GM12878 (cell line): ENCODE measurements at regions not wholly inside any gene's neighbourhood (a gene's known extent, or its start where the extent isn't known, plus 50 kb on each side); places are given as distances from the start of the nearest gene placed in this dataset.

Experiments
- ATAC-seq: fragments of 200-7000 bp; cut with Tn5 transposase; 3 replicates; pipeline ENCODE4 v1.9.1; 2020; ENCODE audit warnings: mild to moderate bottlenecking, moderate library complexity
- BruUV-seq: library from RNA; stranded (reverse); fragments of 400-500 nt; replicated peaks from 2 replicates; lab custom pipeline; 2021; lab: Mats Ljungman, UMichigan
- CTCF ChIA-PET: fragments of 300-600 bp; sonication (Branson Sonifier 250); formaldehyde crosslinking; extraction: SDS; loops from one replicate; lab custom pipeline; 2021; ENCODE audit warnings: inconsistent platforms; lab: Yijun Ruan, JAX
- POLR2A ChIA-PET: fragments of 350-600 bp; formaldehyde crosslinking; extraction: SDS; loops from one replicate; lab custom pipeline; 2021; ENCODE audit warnings: inconsistent platforms; lab: Charles Lee
- RAD21 ChIA-PET: fragments of 300-600 bp; sonication (Branson Sonifier 250); formaldehyde crosslinking; loops from one replicate; lab custom pipeline; 2023; ENCODE audit warnings: antibody characterized with exemption; ENCODE audit not compliant: unreplicated experiment; lab: Charles Lee
- SMC1A ChIA-PET: fragments of 300-600 bp; sonication (Branson Sonifier 250); formaldehyde crosslinking; loops from one replicate; lab custom pipeline; 2023; ENCODE audit not compliant: unreplicated experiment, uncharacterized antibody; lab: Charles Lee
- DNase-seq: peaks from one replicate; pipeline ENCODE4 v3.0.0-alpha.2; 2011; ENCODE audit warnings: low read depth, low spot score
- FAIRE-seq: peaks from 3 replicates; lab custom pipeline; 2011; peaks lifted over from hg19 to GRCh38; lab: Jason Lieb, UNC
- H2AFZ ChIP-seq: 2 replicates; pipeline ENCODE4 v1.6.0; 2011; ENCODE audit warnings: low read depth, low read length, control low read depth; ENCODE audit not compliant: control insufficient read depth
- H3K27ac ChIP-seq: 2 replicates; pipeline ENCODE4 v1.5.1; 2011; ENCODE audit warnings: control low read depth; ENCODE audit not compliant: control insufficient read depth, insufficient read depth
- H3K27me3 ChIP-seq, 2 experiments: replicated peaks in 1 of 2; 2 replicates each; pipeline versions ENCODE4 v1.6.0 to v1.6.1; 2011; ENCODE audit warnings: low read length in 1 of 2; ENCODE audit not compliant: control insufficient read depth in 2 of 2, insufficient read depth in 2 of 2
- H3K36me3 ChIP-seq, 2 experiments: 2 replicates each; pipeline ENCODE4 v1.5.1; 2011; ENCODE audit warnings: low read length in 1 of 2; ENCODE audit not compliant: control insufficient read depth in 2 of 2, insufficient read depth in 2 of 2
- H3K4me1 ChIP-seq: 2 replicates; pipeline ENCODE4 v1.6.1; 2011; ENCODE audit warnings: mild to moderate bottlenecking, low read length, moderate library complexity, mixed read lengths; ENCODE audit not compliant: control insufficient read depth, insufficient read depth
- H3K4me2 ChIP-seq: 2 replicates; pipeline ENCODE4 v1.6.0; 2011; ENCODE audit warnings: control low read depth; ENCODE audit not compliant: control insufficient read depth, insufficient read depth
- H3K4me3 ChIP-seq: fragments of 200-600 bp; sonication (generic); 2 replicates; pipeline ENCODE4 v1.5.1; 2016
- H3K79me2 ChIP-seq: 2 replicates; pipeline ENCODE4 v1.6.0; 2011; ENCODE audit warnings: low read length; ENCODE audit not compliant: control insufficient read depth, insufficient read depth
- H3K9ac ChIP-seq: 2 replicates; pipeline ENCODE4 v1.8.0; 2011; ENCODE audit warnings: low read length, control low read depth, mixed read lengths; ENCODE audit not compliant: control insufficient read depth, insufficient read depth
- H3K9me3 ChIP-seq: replicated peaks from 3 replicates; pipeline ENCODE4 v1.5.1; 2011; ENCODE audit warnings: mild to moderate bottlenecking, low read length; ENCODE audit not compliant: control insufficient read depth, insufficient read depth
- H4K20me1 ChIP-seq: 2 replicates; pipeline ENCODE4 v1.6.0; 2011; ENCODE audit not compliant: control insufficient read depth, insufficient read depth
- ATF2 ChIP-seq: IDR thresholded peaks from 2 replicates; pipeline ENCODE4 v1.6.1; 2012; ENCODE audit warnings: low read length, inconsistent platforms
- CBX5 ChIP-seq: sonication (generic); IDR thresholded peaks from 2 replicates; pipeline ENCODE4 v1.6.1; 2016; ENCODE audit warnings: low read depth, moderate library complexity, mild to moderate bottlenecking, inconsistent platforms
- CEBPB ChIP-seq, 2 experiments: fragments of 150-350 bp in 1 of 2; IDR thresholded peaks; 2 replicates each; pipeline ENCODE4 v1.6.1; 2012 to 2014; ENCODE audit warnings: low read depth in 2 of 2, low read length in 2 of 2, borderline replicate concordance in 1 of 2, inconsistent platforms in 1 of 2
- CHD4 ChIP-seq: fragments of 200-600 bp; sonication (generic); IDR thresholded peaks from 2 replicates; pipeline ENCODE4 v1.6.1; 2016; ENCODE audit warnings: mild to moderate bottlenecking
- CREM ChIP-seq: IDR thresholded peaks from 2 replicates; pipeline ENCODE4 v1.6.1; 2014; ENCODE audit warnings: antibody characterized with exemption, low read depth
- HDGF ChIP-seq: fragments of 450-650 bp; IDR thresholded peaks from 2 replicates; pipeline ENCODE4 v1.6.1; 2016; ENCODE audit warnings: antibody characterized with exemption
- KDM1A ChIP-seq: fragments of 200-600 bp; sonication (generic); IDR thresholded peaks from 2 replicates; pipeline ENCODE4 v1.6.1; 2016; ENCODE audit warnings: borderline replicate concordance
- KLF5 ChIP-seq: fragments of 450-650 bp; IDR thresholded peaks from 2 replicates; pipeline ENCODE4 v1.6.1; 2014; ENCODE audit warnings: mild to moderate bottlenecking; ENCODE audit not compliant: partially characterized antibody
- LARP7 ChIP-seq: fragments of 450-650 bp; IDR thresholded peaks from 2 replicates; pipeline ENCODE4 v1.6.1; 2017; ENCODE audit warnings: mild to moderate bottlenecking
- NFYA ChIP-seq: IDR thresholded peaks from 2 replicates; pipeline ENCODE4 v1.6.1; 2011; ENCODE audit warnings: low read depth, mild to moderate bottlenecking, low read length, improper control_type of control experiment, borderline replicate concordance
- NR2C1 ChIP-seq: fragments of 450-650 bp; IDR thresholded peaks from 2 replicates; pipeline ENCODE4 v1.6.1; 2017; ENCODE audit warnings: antibody characterized with exemption, mild to moderate bottlenecking, moderate library complexity
- NR2F1 ChIP-seq: fragments of 450-650 bp; conservative IDR thresholded peaks from 2 replicates; pipeline ENCODE4 v1.6.1; 2017; ENCODE audit warnings: mild to moderate bottlenecking
- PBX3 ChIP-seq: IDR thresholded peaks from 2 replicates; pipeline ENCODE4 v1.6.1; 2011; ENCODE audit warnings: mild to moderate bottlenecking, low read depth, low read length, moderate library complexity; ENCODE audit not compliant: insufficient replicate concordance
- PML ChIP-seq: IDR thresholded peaks from 2 replicates; pipeline ENCODE4 v1.6.1; 2012; ENCODE audit warnings: low read length, inconsistent platforms
- POLR2A ChIP-seq: IDR thresholded peaks from 2 replicates; pipeline ENCODE4 v1.6.1; 2011; ENCODE audit warnings: low read depth, mild to moderate bottlenecking, low read length
- RUNX3 ChIP-seq: IDR thresholded peaks from 2 replicates; pipeline ENCODE4 v1.6.1; 2012; ENCODE audit warnings: low read length, inconsistent platforms
- SIN3A ChIP-seq: IDR thresholded peaks from 2 replicates; pipeline ENCODE4 v1.6.1; 2012; ENCODE audit warnings: low read depth, low read length, improper control_type of control experiment
- SP1 ChIP-seq: IDR thresholded peaks from one replicate; pipeline ENCODE4 v1.6.1; 2011; ENCODE audit warnings: low read depth, low read length
- SUZ12 ChIP-seq: fragments of 200-600 bp; sonication (generic); IDR thresholded peaks from one replicate; pipeline ENCODE4 v1.6.1; 2018; ENCODE audit warnings: antibody characterized with exemption, mild to moderate bottlenecking; ENCODE audit not compliant: unreplicated experiment
- TAF1 ChIP-seq: IDR thresholded peaks from 2 replicates; pipeline ENCODE4 v1.6.1; 2011; ENCODE audit warnings: mild to moderate bottlenecking, low read depth, low read length, borderline replicate concordance
- WGBS: methylation state at CpG from one replicate; pipeline ENCODE4 v1.1.6; 2016; ENCODE audit warnings: low lambda C conversion rate; ENCODE audit not compliant: insufficient replicate concordance, insufficient coverage; ENCODE audit errors: missing lambda C conversion rate; 5-methylcytosine and 5-hydroxymethylcytosine counted together
- in situ Hi-C: fragments of 300-500 bp; cut with MboI; formaldehyde crosslinking; loops from 9 replicates; pipeline ENCODE4 v1.14.3; 2018; ENCODE audit warnings: mixed read lengths
- intact Hi-C: fragments of 100-400 bp; cut with micrococcal nuclease; formaldehyde crosslinking; loops from one replicate; pipeline ENCODE4 v1.14.2; 2022; ENCODE audit not compliant: unreplicated experiment

GRCh38 chr18:24677011-24677410 lies 216.6 kb downstream of the HRH4 start:
- WGBS = 25% methylated on average over 1 of the region's 1 CpG
- Histone ChIP-seq H3K9me3 (no peaks in the 10 kb centered on the region), H3K4me1 (no peaks in the 10 kb centered on the region), H3K4me2 (no peak overlapping the region), H4K20me1 (no peaks in the 10 kb centered on the region), H2AFZ (no peak overlapping the region), H3K4me3 (no peak overlapping the region), H3K9ac (no peak overlapping the region), H3K36me3 (no peaks in the 10 kb centered on the region), H3K27ac (no peak overlapping the region), H3K27me3 (peaks cover 0 to 3% of the 10 kb centered on the region in 2 experiments; a peak in 1 of 4 replicates), H3K79me2 (no peaks in the 10 kb centered on the region)
- POLR2A ChIA-PET = no interaction called here
- RAD21 ChIA-PET = no interaction called here
- no peak for DNase-seq
- CTCF ChIA-PET = interaction anchor here (1.8 kb wide), 1 partner anchor 11 kb away, joined by 4 read pairs; no protein-coding TSS in a partner anchor
- no peak for FAIRE-seq
- no TSS peak for BruUV-seq
- no peak for TF ChIP-seq SIN3A
- no peak for TF ChIP-seq POLR2A
- no peak for TF ChIP-seq HDGF
- no peak for TF ChIP-seq KLF5
- TF ChIP-seq PML = no peak
- no peak for TF ChIP-seq NR2C1
- TF ChIP-seq LARP7 = no peak
- no peak for TF ChIP-seq KDM1A
- no peak for TF ChIP-seq CREM
- TF ChIP-seq CEBPB (IDR thresholded peaks at IDR 0.05; ENCODE audit: borderline replicate concordance in 1 of 2, low read depth in 2 of 2, low read length in 2 of 2) = no peak
- no peak for TF ChIP-seq PBX3
- TF ChIP-seq NFYA = no peak
- no peak for TF ChIP-seq CBX5
- TF ChIP-seq ATF2 = no peak
- TF ChIP-seq SUZ12 = no peak
- TF ChIP-seq RUNX3 = no peak
- TF ChIP-seq SP1 = no peak
- no peak for TF ChIP-seq CHD4
- TF ChIP-seq TAF1 = no peak
- no peak for TF ChIP-seq NR2F1
- intact Hi-C loops = no loop called here
- in situ Hi-C loops = no loop called here
- SMC1A ChIA-PET = no interaction called here
- no peak for ATAC-seq
